SK-N-MC (cell line): ENCODE measurements at regions not wholly inside any gene's neighbourhood (a gene's known extent, or its start where the extent isn't known, plus 50 kb on each side); places are given as distances from the start of the nearest gene placed in this dataset.

Experiments
- EZH2 ChIP-seq: fragments of 200-600 bp; sonication (generic); IDR thresholded peaks from one replicate; pipeline ENCODE4 v1.6.1; 2017; ENCODE audit warnings: antibody characterized with exemption
- POLR2AphosphoS5 ChIP-seq: IDR thresholded peaks from 2 replicates; pipeline ENCODE4 v1.6.1; 2012; ENCODE audit warnings: mild to moderate bottlenecking, low read depth, low read length, borderline replicate concordance

- TF ChIP-seq EZH2, result no peak
- TF ChIP-seq POLR2AphosphoS5, result no peak
Measured at GRCh38 chr10:35752469-35753461, 110.7 kb upstream of the FZD8 start.
